SJSA1 (cell line): ENCODE measurements at regions not wholly inside any gene's neighbourhood (a gene's known extent, or its start where the extent isn't known, plus 50 kb on each side); places are given as distances from the start of the nearest gene placed in this dataset.

ENCODE experiments used
- DNase-seq, 2 experiments: peaks; one replicate each; pipeline ENCODE4 v3.0.0-alpha.2; 2015 to 2020; ENCODE audit warnings: low spot score in 2 of 2, low read depth in 1 of 2
- H3K27ac ChIP-seq: fragments of 250-450 bp; sonication (Bioruptor Pico); 2 replicates; pipeline ENCODE4 v1.5.1; 2020; ENCODE audit warnings: mild to moderate bottlenecking, moderate library complexity
- H3K27me3 ChIP-seq: fragments of 250-450 bp; sonication (Bioruptor Pico); replicated peaks from 2 replicates; pipeline ENCODE4 v1.5.1; 2020; ENCODE audit warnings: mild to moderate bottlenecking, moderate library complexity
- H3K36me3 ChIP-seq: fragments of 250-450 bp; sonication (Bioruptor Pico); 2 replicates; pipeline ENCODE4 v1.5.1; 2020; ENCODE audit warnings: mild to moderate bottlenecking
- H3K4me1 ChIP-seq: fragments of 250-450 bp; sonication (Bioruptor Pico); replicated peaks from 2 replicates; pipeline ENCODE4 v1.6.1; 2021; ENCODE audit warnings: mild to moderate bottlenecking
- H3K4me3 ChIP-seq: fragments of 250-450 bp; sonication (Bioruptor Pico); 2 replicates; pipeline ENCODE4 v1.5.1; 2020; ENCODE audit warnings: mild to moderate bottlenecking
- H3K9me3 ChIP-seq: fragments of 250-450 bp; sonication (Bioruptor Pico); replicated peaks from 2 replicates; pipeline ENCODE4 v1.5.1; 2020; ENCODE audit warnings: mild to moderate bottlenecking

DNA sequence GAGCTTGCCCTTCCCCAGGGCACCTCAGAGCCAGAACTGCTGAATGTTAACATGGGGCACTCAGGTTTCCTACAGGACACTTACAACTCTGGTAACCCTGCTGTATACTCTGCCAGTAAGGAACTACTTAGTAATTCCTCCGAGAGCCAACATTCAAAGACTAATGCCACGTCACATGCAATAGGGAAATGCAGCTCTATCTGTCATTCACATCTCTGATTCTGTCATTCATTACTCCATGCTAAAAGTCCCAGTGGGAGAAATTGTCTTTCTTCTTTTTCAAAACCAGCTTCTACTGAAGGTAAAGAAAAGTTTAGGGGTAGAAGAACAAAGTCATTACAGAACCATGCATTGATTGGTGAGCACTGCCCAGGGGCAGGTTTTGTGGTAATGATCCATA, 189.2 kb downstream of the DAD1 start:
- Histone ChIP-seq H3K4me3 (no peak overlapping the region), H3K4me1 (peaks cover 36% of the 10 kb centered on the region), H3K27ac (no peak overlapping the region), H3K36me3 (no peaks in the 10 kb centered on the region), H3K27me3 (no peaks in the 10 kb centered on the region), H3K9me3 (no peaks in the 10 kb centered on the region)
- DNase-seq = no peak

- no peaks in the 10 kb centered on the region for H3K27me3 ChIP-seq
These were observed 191.7 kb downstream of the DAD1 start for GRCh38 chr14:22397221-22397737.

DNA sequence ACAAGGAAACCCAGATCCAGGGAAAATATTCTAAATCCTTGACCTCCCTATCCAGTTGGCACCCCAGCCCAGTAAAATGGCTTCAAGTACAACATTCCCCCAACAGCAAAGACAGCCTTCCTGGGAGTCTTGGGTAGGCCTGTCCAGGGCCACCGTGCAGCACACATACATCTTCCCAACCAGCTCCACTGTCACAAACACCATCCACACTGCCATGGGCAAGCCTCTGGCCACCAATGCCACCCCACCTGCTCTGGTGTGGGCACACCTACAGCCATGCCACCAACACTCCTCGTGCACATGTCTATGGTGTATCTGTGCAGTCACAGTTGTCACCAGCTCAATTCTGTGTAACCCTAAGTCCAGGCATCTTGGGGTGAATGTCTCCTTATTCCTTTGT, 193.2 kb downstream of the DAD1 start:
- peaks cover 41% of the 10 kb centered on the region for H3K4me1 ChIP-seq
- H3K4me3 ChIP-seq = no peak overlapping the region
- no peak for DNase-seq
- H3K36me3 ChIP-seq = no peaks in the 10 kb centered on the region
- no peaks in the 10 kb centered on the region for H3K9me3 ChIP-seq
- no peak overlapping the region for H3K27ac ChIP-seq
- no peaks in the 10 kb centered on the region for H3K27me3 ChIP-seq

More at GRCh38 chr14:22397221-22397737, 191.7 kb downstream of the DAD1 start:
- H3K9me3 ChIP-seq = no peaks in the 10 kb centered on the region
- no peak overlapping the region for H3K4me3 ChIP-seq
- no peak overlapping the region for H3K27ac ChIP-seq
- H3K4me1 ChIP-seq = peaks cover 37% of the 10 kb centered on the region
- no peak for DNase-seq
- H3K36me3 ChIP-seq = no peaks in the 10 kb centered on the region

DNA sequence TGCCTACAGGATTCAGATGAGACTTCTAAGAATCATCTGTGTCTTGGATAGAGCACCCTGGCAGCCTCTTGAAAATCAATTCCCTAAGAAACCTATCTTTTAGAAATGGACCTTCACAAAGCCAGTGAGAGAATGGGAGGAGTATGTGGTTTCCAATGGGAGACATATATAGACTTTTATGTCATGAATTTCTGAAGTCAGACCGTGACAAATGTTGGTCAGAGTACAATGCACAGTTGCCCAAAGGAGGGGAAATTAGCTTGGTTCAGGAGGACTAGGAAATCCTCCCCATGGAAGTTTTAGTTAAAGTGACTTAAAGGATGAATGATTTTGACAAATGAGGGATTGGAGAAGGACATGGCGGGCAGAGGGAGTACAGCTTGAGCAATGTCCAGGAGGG, 194.4 kb downstream of the DAD1 start:
- Histone ChIP-seq H3K27ac (no peak overlapping the region), H3K4me1 (peaks cover 41% of the 10 kb centered on the region), H3K27me3 (no peaks in the 10 kb centered on the region), H3K9me3 (no peaks in the 10 kb centered on the region), H3K36me3 (no peaks in the 10 kb centered on the region), H3K4me3 (no peak overlapping the region)
- no peak for DNase-seq

DNA sequence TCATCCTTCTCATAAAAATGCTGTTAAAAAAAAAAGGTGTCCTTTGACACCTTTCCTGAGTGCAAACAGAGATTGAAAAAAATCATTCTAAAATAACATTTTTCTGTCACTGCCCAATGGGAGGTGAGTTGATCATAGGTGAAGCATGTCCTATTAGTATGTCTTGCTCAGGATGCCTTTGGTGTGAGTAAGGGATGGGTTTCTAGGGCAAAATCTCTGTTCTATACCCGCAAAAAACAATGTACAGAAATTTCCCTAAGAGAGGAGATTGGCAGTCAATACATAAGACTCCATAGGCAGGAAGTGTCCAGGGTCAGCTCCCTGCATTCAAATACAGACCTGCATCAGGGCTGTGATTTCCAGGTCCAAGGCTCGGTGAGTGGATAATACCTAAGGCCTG, 195.2 kb downstream of the DAD1 start:
- Histone ChIP-seq H3K4me1 (peaks cover 48% of the 10 kb centered on the region), H3K36me3 (no peaks in the 10 kb centered on the region), H3K9me3 (no peaks in the 10 kb centered on the region), H3K27me3 (no peaks in the 10 kb centered on the region), H3K4me3 (no peak overlapping the region), H3K27ac (no peak overlapping the region)
- DNase-seq = no peak

DNA sequence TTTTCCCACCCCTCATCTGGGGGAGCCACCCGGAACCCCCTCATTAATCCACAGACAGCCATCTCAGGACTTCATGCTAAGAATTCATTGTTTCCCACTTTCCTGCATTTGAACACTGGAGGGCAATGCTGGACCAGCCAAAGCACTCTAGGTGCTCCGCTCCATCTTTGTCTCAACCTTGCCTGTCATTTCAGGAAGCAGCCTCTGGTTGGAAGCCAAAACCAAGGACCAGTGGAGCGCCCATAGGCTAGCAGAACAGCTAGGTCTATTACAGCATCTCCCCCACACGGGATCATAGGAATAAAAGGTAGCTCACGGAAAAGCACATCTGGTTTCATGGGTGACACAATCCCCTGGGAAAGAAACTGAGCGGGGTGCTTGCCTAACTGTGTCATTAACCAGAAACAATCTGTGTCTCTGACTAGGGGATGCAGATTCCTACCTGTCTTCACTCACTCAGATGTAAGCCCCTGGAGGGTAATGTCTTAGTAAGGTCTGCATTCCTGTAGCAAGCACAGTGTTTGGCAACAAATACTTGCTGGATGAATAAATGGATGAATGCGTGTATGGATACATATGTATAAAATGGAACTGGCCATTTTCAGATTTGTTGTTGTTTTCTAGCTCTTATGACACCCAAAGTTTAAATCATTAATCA, 197.0 kb downstream of the DAD1 start:
- H3K36me3 ChIP-seq = no peaks in the 10 kb centered on the region
- H3K27me3 ChIP-seq = no peaks in the 10 kb centered on the region
- no peak overlapping the region for H3K4me3 ChIP-seq
- no peaks in the 10 kb centered on the region for H3K9me3 ChIP-seq
- H3K27ac ChIP-seq = no peak overlapping the region
- H3K4me1 ChIP-seq = peaks cover 57% of the 10 kb centered on the region
- peak; percentile 68 to 76 for DNase-seq

GRCh38 chr14:22390824-22391461, 198.1 kb downstream of the DAD1 start:
- Histone ChIP-seq H3K4me1 (peaks cover 46% of the 10 kb centered on the region), H3K27me3 (no peaks in the 10 kb centered on the region), H3K4me3 (no peak overlapping the region), H3K36me3 (no peaks in the 10 kb centered on the region), H3K9me3 (no peaks in the 10 kb centered on the region), H3K27ac (no peak overlapping the region)
- no peak for DNase-seq

GRCh38 chr14:22390195-22390594, 198.8 kb downstream of the DAD1 start:
- H3K4me1 ChIP-seq = peaks cover 45% of the 10 kb centered on the region
- no peak overlapping the region for H3K4me3 ChIP-seq
- no peak overlapping the region for H3K27ac ChIP-seq
- DNase-seq = no peak
- H3K27me3 ChIP-seq = no peaks in the 10 kb centered on the region
- H3K9me3 ChIP-seq = no peaks in the 10 kb centered on the region
- H3K36me3 ChIP-seq = no peaks in the 10 kb centered on the region

GRCh38 chr14:22388669-22389595, 200.1 kb downstream of the DAD1 start:
- DNase-seq = peak; percentile 42 to 54
- peaks cover 45% of the 10 kb centered on the region for H3K4me1 ChIP-seq
- no peak overlapping the region for H3K27ac ChIP-seq

DNA sequence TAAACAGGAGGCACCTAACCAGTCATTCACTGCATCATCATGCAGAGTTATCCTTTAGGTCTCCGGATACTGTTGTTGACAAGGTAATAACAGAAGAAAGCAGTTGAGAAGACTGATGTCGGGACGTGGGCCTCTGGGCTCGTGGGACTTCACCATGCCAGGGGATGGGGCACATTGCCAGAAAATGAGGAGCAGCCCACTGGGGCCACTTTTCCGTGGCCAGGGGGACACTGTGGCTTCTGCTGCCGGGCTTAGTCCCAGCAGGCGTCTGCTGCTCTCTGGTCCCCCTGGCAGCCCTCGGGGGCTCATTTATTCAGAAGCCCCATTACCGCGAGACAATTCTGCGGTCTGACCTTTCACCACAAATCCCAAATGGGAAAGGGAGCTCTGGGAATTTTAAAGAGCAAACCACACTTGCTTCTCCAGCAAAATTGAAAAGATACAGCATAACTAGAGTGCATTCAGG, 201.2 kb downstream of the DAD1 start:
- Histone ChIP-seq H3K27ac (no peak overlapping the region), H3K4me3 (no peak overlapping the region), H3K27me3 (no peaks in the 10 kb centered on the region)

More at GRCh38 chr14:22388669-22389595, 200.1 kb downstream of the DAD1 start:
- Histone ChIP-seq H3K4me3 (no peak overlapping the region), H3K27me3 (no peaks in the 10 kb centered on the region), H3K9me3 (no peaks in the 10 kb centered on the region), H3K36me3 (no peaks in the 10 kb centered on the region)

GRCh38 chr14:22386924-22387775, 201.9 kb downstream of the DAD1 start:
- Histone ChIP-seq H3K27me3 (no peaks in the 10 kb centered on the region), H3K4me3 (no peak overlapping the region), H3K36me3 (no peaks in the 10 kb centered on the region), H3K4me1 (peaks cover 42% of the 10 kb centered on the region), H3K9me3 (no peaks in the 10 kb centered on the region), H3K27ac (no peak overlapping the region)
- peak; percentile 70 to 76 for DNase-seq

More for the DNA sequence above, 201.2 kb downstream of the DAD1 start:
- no peak for DNase-seq
- Histone ChIP-seq H3K9me3 (no peaks in the 10 kb centered on the region), H3K36me3 (no peaks in the 10 kb centered on the region), H3K4me1 (peaks cover 45% of the 10 kb centered on the region)

DNA sequence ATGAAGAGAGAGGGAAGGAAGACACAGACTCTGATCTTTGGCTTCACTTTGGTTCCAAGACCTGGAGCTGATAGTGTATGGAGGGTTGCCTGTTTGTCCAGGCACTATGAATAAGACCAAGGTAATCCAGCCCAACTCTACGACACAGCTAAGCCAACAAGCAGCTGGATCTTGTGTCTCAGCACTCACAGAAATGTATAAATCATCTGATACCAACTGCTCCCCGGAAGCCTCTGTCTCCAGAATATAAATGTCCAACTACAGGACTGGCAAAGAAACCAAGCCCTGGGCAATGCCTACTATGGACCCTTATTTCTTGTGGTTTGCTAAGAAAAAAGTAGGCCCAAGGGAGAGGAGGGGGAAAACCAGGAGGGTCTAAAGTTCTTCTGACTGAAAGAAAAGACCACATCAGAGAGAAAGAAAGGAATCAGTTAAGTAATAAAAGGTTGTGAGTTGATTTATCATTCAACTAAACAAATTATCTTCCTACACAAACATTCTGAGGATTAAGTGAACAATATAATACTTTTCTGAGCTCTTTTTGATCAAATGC, 204.0 kb downstream of the DAD1 start:
- Histone ChIP-seq H3K4me1 (peaks cover 23% of the 10 kb centered on the region), H3K9me3 (no peaks in the 10 kb centered on the region), H3K27me3 (no peaks in the 10 kb centered on the region), H3K36me3 (no peaks in the 10 kb centered on the region), H3K4me3 (no peak overlapping the region), H3K27ac (no peak overlapping the region)
- no peak for DNase-seq

- H3K27me3 ChIP-seq = no peaks in the 10 kb centered on the region
- H3K27ac ChIP-seq = no peak overlapping the region
- no peak for DNase-seq
- peaks cover 15% of the 10 kb centered on the region for H3K4me1 ChIP-seq
- no peak overlapping the region for H3K4me3 ChIP-seq
- no peaks in the 10 kb centered on the region for H3K36me3 ChIP-seq
- no peaks in the 10 kb centered on the region for H3K9me3 ChIP-seq
These were observed 204.9 kb downstream of the DAD1 start for GRCh38 chr14:22384167-22384549.
